GM18499 (cell line): ENCODE measurements at regions not wholly inside any gene's neighbourhood (a gene's known extent, or its start where the extent isn't known, plus 50 kb on each side); places are given as distances from the start of the nearest gene placed in this dataset.

Source experiments
- ATAC-seq: cut with Tn5 transposase; IDR thresholded peaks from one replicate; pipeline ENCODE4 v1.9.1; 2021; ENCODE audit warnings: moderate number of reproducible peaks; ENCODE audit not compliant: insufficient read depth, unreplicated experiment

DNA sequence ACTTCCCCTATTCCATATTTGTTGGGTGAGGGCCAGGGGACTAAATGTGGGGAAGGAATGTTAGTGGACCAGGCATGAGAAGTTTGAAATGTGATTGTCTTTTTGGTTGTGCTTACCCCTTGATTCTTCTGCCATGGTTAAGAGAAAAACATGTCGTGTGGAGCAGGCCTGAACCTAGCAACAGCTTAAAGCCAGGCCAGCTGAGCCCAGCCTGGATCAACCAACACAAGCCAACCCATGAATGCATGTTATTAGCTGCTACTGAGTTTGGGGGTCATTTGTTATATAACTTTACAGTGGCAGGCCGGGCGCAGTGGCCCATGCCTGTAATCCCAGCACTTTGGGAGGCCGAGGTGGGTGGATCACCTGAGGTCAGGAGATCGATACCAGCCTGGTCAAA, 52.4 kb upstream of the TRIO start:
- no peak for ATAC-seq

DNA sequence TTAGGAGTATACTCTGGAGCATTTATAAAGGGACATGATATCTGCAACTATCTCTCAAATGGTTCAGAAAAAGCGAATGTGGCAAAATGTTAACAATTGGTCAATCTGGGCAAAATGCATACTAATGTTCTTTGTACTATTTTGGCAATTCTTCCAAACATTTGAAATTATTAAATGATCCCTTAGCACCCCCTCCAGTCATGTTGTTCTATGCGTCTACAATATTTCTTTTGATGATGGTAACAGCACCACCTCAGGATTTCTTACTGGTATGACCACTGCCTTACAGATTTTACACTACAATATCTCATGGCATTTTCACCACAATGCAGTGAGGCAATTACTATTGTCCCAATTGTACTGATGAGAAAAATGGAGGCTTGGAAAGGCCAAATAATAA, 52.9 kb upstream of the TRIO start:
- no peak for ATAC-seq

DNA sequence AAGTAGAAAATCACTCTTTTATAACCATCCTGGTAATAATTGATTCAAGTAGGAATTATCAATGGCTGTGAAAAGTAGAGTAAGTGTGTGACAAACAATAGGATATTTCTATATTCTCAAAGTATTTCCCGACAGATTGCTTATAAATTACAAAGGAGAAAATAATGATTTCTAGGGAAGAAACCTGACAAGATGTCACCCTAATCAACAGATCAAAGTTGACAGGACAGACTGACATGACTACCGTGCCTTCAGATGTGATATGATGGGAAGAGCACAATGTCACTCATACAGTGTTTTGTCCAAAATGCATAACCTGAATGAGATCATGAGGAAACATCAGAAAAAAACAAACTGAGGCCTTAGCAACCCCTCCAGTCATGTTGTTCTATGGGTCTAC, 53.9 kb upstream of the TRIO start:
- ATAC-seq: no peak

DNA sequence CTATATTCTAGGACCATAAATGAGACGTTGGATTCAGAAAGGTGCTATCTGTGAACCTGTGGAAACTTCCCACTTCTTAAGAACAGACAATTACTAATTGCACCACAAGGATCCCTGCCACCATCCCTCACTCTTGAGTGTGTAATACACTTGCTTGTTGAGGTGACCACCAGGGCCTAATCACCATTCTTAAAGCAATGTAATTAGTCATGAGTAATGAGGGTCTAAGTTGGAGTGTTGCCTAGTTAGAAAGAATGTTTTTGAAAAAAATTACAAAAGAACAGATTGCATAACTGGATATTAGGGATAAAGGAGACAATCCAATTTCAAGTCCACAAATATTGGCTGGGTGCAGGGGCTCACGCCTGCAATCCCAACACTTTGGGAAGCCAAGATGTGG, 56.9 kb upstream of the TRIO start:
- no peak for ATAC-seq

DNA sequence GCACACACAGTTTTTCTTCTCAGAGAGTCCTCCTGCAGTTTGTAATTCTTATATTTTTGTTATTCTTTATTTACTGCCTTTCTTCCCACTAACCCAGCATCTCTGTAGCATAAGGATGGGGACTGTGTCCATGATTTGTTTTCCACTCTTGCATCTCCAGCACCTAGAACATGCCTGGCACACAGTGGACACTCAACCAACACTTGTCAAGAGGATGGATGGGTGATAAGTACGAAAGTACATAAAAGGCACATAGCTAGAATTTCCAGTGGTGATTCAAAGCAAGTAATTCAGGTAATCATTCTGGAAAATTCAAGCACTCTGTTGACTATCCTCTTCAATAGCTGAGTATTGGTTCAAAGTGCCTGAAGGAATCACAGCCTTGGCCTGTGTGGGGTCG, 60.2 kb upstream of the TRIO start:
- no peak for ATAC-seq

DNA sequence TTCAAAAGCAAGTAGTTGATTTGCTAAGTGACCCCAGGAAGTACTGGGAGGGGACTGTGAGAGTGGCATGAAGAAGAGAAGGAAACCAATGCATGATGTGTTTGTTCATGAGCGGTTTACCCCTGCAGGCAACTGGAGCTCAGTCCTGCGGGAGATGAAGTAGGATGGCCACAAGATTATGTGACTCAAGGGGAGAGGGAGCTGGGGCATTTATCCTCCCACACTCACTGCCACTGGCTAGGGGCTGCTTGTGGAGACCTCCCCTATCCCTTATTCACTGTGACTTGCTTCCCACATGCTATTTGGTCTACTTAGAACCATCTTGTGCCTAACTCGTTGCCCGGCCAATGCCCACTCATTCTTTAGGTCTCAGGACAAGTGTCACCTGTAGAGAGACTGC, 60.6 kb upstream of the TRIO start:
- no peak for ATAC-seq

DNA sequence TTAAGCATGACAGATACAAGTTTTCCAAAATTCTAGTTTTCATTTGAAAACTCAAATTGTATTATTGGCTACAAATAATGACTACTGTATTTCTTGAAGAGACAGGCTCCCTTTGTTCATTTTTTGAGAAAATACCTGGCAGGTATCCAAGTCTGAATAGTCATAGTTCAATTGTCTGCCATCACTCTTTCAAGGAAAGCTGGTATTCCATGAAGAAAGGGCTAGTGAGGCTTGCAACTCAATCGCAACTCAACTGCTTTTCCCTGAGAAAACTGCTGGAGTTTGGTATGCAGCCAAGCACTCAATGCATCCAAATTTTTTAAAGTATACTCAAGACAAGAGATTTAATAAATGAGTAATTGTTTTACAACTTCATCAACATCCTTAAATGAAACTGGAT, 61.4 kb upstream of the TRIO start:
- no peak for ATAC-seq

DNA sequence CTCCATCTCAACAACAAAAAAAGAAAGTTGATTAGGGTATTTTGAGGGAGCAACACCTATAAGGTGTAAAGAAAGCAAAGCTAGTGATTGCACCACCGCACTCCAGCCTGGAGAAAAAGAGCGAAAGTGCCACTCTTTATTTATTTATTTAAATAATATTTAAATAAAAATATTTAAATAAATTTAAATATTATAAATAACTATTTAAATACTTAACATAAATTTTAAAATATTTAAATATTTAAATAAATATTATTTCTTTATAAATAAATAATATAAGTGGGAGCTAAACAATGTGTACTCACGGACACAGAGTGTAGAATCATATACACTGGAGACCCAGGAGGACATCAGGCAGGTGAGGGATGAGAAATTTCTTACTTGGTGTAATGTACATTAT, 64.4 kb upstream of the TRIO start:
- ATAC-seq: no peak

DNA sequence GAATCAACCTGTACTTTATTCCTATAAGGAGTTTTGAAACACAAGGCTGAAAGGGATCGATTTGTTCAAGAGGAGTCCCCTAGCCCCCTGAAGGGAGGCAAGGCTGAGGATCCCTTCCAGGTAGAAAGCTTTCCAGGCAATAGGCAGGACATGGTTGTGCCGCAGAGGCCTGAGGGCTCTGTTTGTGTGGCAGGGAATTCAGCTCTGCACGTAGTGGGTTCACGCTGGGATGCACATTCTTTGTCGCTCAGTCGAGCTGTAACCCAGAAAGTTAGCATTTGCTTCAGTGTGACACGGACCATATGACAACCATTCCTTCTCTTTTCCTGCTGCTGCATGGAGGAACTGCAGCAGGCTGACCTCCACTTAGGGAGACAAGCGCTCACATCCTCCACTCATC, 65.6 kb upstream of the TRIO start:
- no peak for ATAC-seq

DNA sequence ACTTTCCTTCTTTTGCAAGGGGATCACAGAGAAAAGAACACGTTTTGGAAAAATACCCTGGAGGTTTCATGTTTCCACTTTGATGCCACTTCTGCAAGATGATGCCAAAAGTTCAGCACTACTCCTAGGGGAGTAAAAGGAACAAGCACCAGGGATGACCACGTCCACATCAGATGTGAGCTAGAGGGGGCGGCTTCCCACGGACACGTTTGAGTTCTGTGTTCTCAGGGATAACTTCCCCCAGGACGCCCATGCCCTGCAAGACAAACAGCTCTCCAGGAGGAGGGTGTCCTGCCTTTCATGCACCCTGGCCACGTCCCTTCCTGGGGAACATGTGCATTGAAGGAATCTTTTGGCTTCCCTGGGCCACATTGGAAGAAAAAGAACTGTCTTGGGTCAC, 66.6 kb upstream of the TRIO start:
- no peak for ATAC-seq

DNA sequence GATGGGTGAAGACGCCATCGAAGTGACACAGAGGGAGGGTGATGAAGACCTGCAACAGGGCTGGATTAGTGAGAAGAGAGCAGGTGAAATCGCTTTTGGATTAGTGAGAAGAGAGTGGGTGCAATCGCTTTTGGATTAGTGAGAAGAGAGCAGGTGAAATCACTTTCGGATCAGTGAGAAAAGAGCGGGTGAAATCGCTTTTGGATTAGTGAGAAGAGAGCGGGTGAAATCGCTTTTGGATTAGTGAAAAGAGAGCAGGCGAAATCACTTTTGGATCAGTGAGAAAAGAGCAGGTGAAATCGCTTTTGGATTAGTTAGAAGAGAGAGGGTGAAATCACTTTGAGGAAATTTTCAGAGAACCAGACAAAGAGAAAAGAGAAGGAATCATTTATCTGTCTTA, 67.2 kb upstream of the TRIO start:
- no peak for ATAC-seq

DNA sequence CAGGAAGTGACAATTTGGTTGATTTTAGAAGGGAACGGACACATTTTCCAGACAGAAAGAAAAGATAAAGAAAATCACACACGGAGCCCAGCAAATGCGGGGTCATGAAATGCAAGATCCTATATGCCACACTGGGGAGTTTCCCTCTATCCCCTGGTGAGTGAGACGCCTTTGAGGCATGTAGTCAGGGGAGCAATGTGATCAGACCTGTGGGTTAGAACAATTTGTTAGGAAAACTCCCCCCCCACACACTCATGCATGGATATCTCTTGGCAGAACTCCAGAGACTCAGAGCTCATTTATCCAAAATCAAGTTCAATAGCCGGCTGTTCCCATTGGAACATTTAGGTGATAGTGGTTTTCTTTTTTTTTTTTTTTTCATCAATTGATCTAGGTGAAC, 71.7 kb upstream of the TRIO start:
- no peak for ATAC-seq

DNA sequence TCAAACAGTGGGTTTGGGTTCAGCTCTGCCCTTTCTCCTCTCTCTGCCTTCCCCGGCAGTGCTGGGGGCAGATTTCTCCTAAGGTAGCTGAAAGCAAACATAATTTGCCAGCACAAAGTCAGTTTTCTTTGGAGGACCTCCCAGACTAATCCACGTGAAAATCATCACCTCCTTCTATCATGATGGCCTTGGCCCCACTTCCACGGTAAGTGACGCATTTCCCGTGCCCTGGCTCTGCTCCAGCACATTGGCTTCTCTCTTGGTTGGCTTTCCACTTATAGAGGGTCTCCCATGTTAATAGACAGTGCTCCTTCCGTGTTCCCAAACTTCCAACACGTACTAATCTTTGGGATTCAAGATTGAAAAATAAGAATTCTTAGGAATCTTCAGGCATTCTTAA, 74.1 kb upstream of the TRIO start:
- no peak for ATAC-seq

DNA sequence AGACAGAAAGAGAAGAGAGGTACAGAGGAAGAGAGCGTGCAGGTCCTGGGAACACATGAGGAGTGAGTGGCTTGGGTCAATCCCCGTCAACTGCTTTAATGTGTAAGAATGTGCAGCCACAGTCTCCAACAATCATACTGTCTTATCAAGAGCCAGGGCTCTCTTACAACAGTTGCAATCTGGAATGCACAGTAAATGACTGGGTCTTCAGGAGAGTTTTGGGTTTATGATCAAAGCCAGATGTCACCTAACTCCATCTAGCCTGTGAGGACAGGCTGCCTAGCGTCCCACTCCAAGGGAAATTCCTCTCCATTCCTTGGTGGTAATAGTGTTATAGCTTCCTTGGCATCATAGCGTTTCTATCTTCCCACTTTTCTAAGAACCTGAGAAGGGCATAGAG, 75.0 kb upstream of the TRIO start:
- no peak for ATAC-seq

DNA sequence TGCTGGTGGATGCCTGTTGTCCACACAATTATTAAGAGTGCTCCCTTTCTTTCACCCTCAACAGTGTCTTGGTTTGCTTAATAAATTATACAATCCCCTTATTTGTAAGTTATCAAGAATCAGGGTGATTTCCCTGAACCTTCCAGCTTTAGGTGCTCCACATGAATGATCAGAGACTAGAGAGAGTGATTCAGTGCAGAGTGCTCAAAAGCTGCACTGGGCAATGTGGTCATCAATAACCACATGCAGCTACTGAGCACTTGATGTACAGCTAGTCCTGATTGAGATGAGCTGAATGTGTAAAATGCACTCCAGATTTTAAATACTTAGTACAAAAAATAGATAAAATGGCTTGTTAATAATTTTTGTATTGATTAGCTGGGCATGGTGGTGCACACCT, 76.8 kb upstream of the TRIO start:
- ATAC-seq: no peak

DNA sequence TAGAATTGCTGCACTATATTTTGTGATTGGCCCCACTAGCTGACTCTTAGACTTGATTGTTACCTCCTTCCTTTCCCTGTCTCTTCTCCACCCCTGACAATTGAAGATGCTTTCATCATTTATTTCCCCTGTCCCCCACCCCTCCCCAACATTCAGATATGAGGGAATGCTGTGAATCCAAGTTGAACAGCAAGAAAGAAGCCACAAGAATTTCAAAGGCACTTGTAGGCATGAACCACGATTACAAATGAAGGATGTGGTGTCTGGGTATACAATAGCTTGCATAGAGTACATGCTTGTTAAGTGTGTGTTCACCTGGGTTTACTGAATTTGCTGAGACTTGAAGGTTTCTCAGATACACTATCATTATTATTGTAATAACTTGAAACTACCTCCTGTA, 78.3 kb upstream of the TRIO start:
- ATAC-seq: no peak

DNA sequence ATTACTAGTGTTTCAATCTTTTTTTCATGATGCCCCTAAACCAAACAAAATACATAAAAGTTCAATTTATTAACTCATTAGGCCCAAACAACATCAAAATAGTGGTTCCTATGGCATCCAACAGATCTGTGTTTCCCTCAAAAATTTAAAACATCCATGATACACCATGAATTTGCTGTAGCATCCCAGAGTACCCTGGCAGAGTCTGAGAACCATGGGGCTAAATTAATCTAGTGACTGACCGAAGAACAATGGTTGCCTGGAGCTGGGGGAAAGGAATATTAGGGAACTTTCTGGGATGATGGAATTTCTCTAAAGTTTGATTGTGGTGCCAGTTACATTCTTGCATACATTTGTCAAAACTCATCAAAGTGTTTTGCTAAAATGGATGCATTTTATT, 79.5 kb upstream of the TRIO start:
- no peak for ATAC-seq

DNA sequence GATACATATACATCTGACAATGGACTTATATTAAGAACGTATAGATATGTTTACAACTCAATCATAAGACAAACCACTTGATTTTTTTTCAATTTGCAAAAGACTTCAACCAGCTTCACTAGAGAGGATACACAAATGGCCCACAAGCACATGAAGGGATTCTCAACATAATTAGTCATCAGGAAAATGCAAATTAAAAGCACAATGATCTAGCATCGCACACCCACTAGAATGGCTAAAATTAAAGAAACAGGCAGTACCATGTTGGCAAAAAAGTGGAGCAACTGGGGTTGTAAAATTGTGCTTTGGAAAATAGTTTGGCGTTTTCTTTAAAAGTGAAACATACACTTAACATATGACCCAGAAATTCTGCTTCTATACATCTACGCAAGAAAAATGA, 80.0 kb upstream of the TRIO start:
- ATAC-seq: no peak

DNA sequence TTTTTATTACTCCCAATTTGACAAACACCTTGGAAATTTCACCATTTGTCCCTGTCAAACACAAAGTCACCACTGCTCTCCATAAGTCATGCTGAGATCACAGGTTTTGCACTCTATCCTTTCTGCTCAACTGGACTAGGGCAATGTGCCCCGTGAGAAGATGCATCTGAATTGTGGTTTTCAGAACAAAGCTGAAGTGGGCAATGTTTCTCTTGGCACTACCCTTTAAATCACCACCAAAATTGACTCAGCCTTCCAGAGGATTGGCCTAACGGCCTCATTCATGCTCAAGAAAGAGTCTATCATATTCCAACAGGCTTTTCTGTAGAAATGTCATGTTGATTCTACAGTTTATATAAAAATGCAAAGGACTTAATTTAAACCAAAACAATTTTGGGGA, 81.0 kb upstream of the TRIO start:
- no peak for ATAC-seq

DNA sequence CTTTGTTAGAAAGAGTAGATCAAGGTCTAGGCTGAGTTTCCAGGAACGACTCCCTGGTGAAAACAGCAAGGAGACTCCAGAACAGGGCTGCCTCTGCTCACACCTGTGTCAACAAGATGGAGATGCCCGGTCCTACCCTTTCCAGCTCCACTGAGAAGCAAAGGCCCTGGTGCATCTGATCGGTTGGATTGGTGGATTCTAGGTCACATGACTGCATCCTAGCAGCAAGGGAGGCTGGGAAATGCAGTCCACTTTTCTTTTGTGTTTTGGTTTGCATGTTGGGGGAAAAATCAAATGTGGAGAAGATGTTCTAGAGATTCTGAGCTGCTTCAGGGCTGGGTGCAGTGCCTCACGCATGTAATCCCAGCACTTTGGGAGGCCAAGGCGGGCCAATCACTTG, 82.0 kb upstream of the TRIO start:
- ATAC-seq: no peak

DNA sequence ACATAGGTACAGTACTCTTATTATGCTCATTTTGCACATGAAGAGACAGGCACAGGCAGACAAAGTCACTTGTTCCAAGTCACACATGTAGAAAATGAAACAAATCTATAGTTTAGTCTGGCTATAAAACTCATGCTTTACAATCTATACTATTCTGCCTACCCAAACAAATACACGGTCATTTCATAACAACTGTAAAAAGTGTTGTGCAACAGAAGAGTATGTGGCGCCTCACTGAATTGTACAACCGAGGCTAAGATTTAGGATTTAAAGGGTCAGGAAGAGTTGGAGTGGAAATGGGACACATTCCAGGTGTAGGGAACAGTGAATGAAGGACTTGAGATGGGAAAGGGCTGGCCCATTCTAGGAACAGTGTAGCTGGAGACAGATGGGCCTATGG, 82.9 kb upstream of the TRIO start:
- ATAC-seq: no peak

DNA sequence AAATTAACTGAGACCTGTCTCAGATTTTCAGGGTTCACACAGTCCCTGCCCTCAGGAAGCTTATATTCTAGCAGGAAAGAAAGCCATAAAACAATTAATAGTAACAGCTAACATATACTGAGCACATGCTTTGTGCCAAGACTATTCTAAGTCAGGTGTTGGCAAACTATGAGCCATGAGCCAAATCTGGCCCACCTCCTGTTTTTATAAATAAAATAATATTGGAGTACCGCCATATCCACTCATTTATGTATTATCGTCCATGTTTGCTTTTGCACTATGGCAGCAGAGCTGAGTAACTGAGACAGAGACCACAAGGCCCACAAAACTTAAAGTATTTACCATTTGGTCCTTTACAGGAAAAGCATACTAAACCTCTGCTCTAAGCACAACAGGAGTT, 83.3 kb upstream of the TRIO start:
- no peak for ATAC-seq

DNA sequence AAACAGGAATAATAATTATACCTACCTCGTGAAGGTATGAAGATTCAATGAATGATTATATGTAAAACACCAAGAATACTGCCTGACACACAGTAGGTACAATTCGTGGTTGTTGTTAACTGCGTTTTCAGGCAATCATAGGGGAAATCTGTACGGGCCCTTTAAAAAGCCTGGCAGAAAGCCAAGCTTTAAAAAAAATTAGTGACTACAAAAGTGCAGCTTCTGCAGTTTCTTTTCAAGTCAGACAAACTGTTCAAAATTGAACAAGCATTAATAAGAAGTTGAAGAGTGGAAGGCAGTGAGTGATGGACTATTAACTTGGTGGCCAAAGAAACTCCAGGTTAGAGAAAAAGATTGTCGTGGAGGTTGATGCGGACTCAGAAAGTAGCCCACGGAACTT, 85.9 kb upstream of the TRIO start:
- no peak for ATAC-seq

DNA sequence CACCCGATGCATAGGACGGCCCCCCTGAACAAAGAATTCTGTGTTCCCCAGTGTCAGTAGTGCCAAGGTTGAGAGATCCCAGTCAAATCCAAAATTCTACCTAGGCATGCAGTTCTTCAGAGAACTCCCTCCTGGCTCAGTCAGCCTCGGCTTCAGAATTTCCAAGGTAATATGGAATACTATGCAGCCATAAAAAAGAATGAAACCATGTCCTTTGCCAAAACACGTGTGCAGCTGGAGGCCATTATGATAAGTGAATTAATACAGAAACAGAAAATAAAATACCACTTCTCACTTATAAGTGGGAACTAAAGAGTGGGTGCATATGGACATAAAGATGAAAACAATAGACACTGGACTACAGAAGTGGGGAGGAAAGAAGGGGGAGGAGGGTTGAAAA, 87.1 kb upstream of the TRIO start:
- ATAC-seq: no peak
